HG02840 (cell line): ENCODE measurements at regions not wholly inside any gene's neighbourhood (a gene's known extent, or its start where the extent isn't known, plus 50 kb on each side); places are given as distances from the start of the nearest gene placed in this dataset.
"Not testable (repeated sequence)": the region's sequence is repeated elsewhere in the genome, so short reads cannot be mapped to it uniquely, and the experiment has no call there.

Experiments
- ATAC-seq: cut with Tn5 transposase; IDR thresholded peaks from one replicate; pipeline ENCODE4 v1.9.1; 2021; ENCODE audit warnings: mild to moderate bottlenecking, moderate library complexity, moderate number of reproducible peaks; ENCODE audit not compliant: unreplicated experiment, low FRiP score

DNA sequence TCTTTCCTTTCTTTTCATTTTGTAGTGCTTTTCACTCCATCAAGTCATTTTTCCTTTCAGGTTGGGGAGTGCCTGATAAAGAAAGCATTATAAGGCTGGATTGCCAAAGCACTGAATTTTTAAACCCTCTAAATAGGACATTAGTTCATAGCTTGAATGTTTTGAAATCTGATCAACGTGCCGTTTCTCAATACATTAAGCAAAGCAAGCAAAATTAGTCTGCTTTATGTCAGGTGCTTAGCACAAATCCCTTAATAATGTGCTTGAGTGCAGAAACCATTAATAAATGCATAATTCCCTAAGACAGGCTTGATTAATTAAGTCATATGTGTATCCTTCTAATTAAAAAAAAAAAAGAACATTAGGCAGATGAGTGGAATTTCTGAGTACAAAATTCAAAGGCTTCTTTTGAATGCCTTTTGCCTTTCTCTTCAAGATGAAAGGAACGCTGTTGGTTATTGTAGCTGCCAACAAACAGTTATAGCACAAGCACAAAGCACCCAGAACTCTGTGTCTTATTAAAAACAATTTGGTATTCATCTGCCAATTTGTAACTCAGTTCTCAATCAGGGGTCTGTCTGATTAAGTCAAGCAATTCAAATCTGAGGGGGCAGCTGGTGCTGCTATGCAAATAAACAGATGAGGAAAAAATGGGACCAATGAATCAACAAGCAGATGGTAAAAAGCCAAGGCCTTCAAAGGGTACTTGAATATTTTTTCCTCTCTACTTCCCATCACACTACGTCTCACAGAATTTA, 233.7 kb downstream of the TLE1 start:
- no peak for ATAC-seq

DNA sequence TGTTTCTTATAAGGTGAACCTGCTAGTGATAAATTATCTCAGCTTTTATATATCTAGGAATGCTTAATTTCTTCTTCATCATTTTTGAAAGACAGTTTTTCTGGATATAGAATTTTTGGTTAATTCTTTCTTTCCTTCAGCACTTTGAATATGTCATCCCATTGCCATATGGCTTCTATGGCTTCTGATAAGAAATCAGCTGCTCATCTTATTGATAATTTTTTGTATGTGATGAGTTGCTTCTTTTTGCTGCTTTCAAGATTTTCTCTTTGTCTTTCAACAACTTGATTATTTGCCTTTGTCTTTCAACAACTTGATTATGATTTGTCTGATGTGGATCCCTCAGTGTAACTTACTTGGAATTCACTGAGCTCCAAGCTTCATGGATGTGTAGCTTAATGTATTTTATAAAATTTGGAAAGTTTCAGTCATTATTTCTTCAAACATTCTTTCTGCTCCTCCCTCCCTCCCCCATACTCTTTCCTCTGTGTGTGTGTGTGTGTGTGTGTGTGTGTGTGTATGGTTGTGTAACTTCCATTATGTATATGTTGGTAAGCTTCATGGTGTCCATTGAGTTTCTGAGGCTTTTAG, 243.9 kb downstream of the TLE1 start:
- ATAC-seq = no peak

DNA sequence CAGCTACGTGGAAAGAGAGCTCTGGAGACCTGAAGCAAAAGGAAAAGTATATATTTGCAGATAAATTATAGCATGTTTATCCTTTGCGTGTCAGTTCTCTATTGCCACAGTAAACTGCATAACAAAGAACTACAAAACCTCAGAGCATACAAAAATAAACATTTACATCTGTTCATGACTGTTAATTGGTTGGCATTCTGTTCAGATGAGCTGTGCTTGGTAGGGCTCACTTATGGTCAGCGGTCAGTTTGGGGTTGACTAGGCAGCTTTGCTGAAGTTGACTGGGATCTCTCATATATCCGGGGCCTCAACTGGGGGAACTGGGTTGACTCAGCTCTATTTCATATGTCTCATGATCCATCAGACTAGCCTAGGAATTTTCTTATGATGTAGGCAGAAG, 257.7 kb downstream of the TLE1 start:
- ATAC-seq = no peak

DNA sequence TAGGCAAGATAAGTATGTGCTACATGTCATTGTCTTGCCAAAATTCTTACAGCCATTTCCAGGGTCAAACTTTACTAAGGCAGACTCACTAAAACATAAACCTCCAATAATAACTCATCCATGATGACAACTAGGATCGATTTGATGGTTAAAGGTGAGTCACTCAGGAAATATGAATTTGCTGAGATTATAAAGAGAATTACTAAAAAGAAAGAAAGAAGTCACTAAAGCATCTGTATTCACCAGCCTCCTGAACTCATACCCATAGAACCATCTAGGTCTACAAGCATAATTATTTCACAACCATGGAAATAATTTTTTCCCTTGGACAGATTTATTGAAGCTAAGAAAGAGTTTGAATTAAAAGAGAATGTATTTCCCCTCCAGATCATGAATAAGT, 258.6 kb downstream of the TLE1 start:
- no peak for ATAC-seq

DNA sequence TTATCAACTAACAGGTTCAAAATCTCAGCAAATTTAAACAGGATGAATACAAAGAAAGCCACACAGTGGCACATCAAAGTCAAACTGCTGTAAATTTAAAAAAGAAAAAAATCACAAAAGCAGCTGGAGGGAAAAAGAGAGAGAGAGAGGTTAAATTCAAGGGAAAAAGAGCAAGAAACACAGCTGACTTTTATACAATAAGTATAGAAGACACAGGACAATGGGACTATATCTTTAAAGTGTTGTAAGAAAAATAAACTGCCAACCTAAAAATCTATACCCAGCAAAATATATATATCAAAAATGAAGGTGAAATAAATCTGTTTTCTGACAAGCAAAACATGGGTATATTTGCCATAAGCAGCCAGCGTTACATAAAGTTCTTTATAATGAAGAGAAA, 261.5 kb downstream of the TLE1 start:
- ATAC-seq = no peak

DNA sequence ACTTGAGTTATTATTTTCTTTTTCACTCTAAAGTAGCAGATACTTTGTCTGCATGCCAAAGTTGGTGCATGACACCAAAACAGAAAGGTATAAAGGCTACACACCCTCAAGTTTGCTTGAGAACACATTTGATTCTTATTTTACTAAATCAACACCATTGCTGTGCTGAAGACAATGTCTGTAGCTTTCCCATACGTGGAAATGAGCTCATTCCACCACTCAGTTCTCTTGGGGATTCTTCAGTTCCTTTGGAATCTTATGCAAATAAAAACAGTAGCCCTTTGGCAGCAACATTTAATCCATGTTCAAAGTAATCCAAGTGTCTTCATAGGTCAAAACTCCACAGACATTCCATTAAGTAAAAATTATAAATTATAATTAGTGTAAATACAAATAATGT, 264.9 kb downstream of the TLE1 start:
- no peak for ATAC-seq

DNA sequence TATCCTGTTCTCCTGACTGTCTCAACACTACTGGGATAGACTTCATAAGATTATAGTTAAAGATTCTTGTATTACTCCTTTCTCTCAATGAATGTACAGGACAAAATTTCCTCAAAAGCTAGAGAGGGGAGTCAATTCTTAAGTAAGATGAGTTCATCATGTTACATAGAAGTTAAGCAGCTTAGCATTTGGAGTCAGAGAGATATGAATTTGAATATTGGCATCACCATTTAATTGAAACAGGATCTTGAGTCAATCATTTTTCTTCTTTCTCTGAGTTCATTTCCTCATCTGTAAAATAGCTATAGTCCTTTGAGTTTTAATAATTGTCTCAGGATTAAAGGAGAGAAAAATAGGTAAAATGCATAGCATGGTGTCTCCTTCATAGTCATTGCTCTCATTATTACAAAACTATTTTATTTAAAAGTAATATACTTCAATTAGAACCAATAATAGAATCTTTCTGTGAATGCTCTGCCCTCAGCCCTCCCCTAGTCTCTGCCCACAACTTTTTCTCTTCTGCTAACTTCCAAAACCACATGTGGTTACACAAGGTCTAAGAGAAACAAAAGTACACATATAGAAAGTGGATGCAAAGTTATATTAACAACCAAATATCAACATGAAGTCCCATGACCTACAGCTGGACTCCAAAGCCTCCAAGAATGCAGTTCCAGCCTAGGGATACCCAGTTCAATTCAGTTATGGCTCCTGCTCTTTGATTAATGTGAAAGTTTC, 265.6 kb downstream of the TLE1 start:
- no peak for ATAC-seq

DNA sequence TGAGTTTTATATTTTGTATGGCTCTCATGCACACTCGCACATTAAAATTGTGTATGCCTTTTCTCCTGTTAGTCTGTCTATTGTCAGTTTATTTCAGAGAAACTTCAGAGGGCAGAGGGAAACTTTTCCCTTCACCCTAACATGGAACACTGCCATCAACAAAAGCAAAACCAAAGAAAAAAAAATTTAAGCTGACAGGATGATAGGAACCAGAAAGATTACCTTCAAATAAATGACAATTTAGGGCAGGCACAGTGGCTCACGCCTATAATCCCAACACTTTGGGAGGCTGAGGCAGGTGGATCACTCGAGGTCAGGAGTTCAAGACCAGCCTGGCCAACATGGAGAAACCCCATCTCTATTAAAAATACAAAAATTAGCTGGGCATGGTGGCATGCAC, 268.3 kb downstream of the TLE1 start:
- not testable (repeated sequence) for ATAC-seq

DNA sequence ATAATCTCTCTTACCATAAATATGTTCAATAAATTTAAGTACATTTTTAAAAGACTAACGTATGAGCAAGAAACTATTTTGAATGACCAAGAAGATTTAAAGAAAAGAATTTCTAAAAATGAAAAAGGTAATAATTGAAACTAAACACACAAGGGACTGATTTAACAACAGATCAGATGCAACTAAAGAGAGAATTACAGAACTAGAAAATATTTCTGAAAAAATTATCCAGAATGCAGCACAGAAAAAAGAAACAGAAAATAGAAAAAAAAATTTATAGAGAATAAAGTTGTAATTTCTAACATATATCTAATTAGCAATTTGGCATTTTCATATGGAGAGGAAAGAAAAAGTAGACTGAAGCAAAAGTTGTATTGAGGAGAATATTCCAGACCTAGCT, 269.3 kb downstream of the TLE1 start:
- ATAC-seq = no peak

DNA sequence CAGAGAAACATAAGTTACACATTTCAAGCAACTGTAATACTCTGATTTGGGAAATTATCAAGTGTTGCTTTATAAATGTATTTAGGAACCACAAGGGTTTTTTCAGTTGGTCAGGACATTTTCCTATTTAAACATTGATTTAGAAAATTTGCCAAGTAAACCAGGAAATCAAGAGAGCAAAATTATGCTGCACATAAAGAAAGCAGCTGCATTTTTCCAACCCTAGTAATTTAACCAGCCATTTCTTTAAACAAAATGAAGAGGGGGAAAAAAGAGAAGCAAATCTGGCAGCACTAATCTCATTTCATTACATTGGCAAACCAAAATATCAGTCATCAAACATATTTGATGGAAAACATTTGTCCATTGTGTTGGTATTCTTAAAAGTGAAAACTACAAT, 271.4 kb downstream of the TLE1 start:
- no peak for ATAC-seq

DNA sequence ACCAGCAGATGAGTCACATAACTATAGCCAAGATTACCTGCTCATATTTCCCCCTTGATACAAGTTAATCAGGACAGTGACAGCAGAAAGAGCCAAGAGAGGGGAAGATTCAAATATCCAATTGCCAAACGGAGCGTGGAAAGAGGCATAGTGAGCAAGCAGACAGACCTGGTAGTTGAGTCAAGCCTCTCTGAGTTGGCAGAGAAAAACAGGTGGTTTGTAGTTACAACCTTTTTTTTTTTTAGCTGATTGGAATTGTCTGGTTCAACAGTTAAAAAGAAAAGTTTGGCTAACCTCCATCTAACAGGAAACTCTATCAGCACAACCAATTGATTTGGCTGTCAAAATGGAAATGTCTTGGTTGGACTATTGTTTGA, 272.1 kb downstream of the TLE1 start:
- no peak for ATAC-seq

DNA sequence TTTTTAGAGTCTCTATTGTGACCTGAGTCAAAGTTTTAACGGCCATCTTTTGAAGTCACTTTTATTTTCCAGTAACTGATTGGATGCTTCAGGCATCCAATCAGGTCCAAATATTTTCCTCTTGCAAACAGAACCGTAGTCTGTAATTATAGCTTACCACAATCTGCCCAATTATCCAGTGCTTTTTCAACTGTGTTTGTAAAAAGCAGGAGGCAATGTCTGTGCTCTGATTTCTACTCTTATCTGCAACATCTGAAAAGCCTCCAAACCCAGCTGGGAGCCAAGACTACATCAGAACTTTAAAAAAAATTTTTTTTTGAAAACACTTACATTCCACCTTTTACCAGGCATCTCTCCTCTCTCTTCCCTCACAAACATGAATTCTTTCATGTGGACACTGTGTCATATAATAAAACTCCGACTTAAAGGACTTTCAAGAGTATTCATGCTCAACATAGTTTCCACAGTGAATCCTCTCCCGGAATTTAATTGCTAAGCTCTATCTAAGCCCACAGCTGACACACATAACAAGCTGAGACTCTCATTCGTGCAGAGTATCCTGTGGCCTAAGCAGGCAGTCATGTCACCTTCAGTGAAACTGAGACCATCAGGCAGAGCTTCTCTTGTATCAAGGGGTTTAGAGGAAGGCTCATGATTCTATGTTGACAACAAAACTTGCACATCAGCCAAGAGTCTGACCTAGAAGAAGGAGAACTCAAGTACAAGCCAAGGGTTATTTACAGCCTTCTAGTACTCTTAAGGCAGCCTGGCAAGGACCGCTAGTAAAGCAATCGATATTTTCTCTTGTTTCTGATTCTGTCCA, 272.7 kb downstream of the TLE1 start:
- ATAC-seq = no peak

DNA sequence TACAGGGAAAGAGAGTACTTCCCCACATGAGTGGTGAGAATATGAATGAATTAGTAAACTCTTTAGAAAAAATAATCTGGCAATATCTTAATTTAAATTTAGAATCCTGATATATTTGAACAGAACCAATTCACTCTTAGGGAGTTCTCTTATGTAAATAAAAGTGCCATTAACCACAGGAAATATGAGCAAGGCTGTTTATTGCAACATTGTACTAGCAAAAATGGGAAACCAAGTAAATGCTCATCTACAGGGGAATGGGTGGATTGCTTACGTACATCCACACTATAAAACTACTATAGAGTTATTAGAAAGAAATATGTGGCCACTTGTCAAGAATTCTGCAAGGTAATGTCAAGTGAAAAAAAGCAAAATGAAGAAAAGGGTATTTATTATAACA, 274.5 kb downstream of the TLE1 start:
- no peak for ATAC-seq

DNA sequence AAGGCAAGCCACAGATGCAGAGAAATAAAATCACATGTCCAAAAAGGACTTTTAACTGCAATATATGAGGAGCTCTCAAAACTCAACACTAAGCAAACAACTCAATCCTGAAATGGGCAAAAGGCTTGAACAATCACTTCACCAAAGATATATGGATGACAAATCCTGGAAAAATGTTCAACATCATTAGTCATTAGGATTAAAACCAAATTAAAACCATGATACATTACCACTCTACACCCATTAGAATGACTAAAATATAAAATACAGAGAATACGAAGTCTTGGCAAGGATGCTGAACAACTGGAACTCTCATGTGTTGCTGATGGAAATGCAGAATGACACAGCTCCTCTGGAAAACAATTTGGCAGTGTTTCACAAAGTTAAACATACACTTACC, 277.4 kb downstream of the TLE1 start:
- no peak for ATAC-seq

DNA sequence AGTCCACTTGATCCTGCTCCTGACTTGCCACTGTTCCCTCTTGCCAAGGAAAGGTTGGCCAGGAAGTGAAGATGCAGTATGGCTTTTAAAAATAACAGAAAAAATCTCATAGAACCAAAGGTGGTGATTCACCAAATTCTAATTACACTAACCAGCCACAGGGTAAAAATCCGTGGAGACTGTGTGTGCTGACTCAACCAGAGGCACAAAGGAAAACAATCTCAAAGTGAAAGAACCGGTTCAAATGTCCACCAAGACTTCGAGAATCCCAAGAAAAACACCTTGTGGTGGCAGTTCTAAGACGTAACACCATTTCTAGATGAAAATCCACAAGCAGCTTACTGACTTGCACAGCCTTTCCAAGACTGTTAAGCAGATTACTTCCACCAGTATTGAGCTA, 279.1 kb downstream of the TLE1 start:
- no peak for ATAC-seq

DNA sequence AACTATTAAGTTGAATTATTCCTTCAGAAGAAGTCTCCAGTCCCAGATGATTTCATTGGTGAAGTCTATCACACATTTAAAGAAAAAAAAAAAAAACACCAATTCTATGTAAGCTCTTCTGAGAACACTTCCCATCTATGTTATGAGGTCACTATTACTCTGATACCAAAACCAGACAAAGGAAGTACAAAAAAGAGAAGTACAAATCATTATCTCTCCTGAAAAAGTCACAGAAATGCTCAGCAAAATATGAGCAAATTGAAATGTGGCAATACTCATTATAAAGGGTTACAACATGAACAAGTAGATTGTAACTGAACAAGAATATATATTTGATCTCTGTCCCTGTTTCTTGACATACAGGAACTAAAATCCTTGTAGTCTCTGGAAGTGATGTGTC, 280.4 kb downstream of the TLE1 start:
- no peak for ATAC-seq

DNA sequence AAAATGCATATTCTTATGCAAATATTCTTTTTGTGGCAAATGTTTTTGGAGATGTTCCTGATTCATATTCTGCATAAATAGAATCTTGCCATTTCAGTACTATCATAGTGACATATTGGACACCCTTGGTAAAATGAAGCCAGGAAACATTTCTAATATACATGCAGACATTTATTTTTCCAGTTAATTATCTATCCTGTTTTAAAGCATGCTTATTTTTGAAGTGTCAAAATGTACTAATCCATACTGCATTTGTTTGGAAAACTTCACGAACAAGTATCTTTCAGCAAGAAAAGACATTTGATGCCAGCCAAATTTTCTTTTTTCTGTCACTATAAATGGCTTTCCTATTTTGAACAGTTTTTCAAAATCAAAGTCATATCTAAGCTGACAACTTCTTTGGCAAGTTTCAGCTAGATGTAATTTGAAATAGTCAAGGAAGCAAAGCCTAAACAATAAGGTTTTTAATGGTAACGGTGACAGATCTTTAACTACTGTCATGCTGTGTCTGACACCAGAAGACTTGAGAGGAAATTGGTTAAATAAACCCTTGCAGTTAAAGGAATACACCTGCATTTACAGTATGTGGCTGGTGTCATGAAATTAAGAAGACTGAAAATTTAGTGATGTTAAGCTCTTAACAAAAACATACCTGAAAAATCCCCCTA, 284.3 kb downstream of the TLE1 start:
- no peak for ATAC-seq

DNA sequence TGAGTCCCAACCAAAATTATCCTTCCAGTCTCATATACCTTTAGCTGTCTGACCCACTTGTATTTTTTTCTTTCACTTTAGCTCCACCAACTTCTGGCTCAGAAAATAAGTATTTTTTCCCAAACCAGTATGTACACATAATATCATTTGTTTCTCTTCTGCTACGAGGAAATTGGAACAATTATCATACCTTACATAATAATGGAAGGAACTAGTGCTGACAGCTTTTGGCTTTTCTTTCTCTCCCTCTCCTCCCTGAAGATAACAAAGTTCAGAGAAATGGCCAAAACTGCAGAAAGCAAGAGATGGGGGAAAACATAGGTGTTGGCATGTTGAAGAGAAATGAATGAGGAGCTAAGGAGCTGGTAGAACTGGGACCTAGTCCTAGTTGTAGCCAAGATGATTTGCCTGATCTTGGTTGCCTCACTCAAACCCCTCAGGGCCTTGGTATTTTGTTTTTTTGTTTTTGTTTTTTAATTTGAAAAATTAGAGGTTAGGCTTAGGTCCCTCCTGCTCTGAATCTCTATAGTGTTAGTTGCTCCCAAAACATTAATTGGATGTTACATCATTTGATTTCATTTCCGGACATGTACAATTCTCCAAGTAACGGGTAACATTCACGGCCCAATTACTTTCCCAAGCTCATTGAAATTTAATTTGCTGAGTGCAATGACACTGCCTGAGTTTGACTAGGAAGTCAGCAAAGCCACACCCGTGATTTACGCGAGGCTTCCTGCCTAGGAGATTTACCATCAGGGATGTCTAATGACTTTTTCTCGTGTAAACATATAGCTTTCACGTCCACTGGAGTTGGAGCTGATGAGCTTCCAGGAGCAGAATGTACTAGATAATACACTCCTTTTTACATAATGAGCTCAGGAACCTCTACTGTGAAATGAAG, 291.6 kb downstream of the TLE1 start:
- ATAC-seq = no peak

DNA sequence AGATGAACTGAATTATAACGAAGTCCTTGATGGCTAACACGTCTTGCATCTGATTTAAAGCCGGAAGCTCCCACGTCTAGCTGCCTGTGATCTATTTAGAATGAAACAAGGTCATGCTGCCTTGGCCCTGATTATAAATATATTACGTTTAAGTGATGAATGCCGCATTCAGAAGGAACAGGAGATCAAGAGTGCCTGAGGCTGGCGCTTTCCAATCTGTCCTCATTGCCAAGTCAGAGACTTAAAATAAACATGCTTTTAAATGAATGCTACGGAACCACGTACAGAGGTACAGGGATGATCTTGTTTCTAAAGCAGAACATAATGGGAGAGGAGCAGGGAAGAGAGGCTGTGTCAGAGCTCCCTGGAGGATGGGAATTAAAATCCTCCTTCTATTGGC, 292.8 kb downstream of the TLE1 start:
- ATAC-seq = no peak

DNA sequence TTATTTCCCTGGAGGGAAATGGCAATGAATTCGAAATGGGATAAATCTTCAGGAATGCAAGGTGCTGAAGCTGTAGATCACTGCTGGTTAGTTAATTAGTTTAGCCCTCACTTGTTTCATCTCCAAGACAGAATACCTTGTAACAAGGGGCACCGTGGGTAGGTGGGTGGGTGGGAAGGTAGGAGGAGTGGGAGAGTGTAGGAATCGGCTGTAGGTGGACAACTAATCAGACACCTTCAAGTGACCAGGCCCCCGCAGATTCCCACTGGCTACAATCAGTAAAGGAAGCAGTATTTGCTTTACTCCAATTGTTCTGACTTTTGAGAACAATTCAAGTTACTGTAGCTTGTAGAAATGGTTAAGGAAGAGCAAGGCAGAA, 293.7 kb downstream of the TLE1 start:
- no peak for ATAC-seq
